Retinal pigment epithelial cell (primary cell): ENCODE measurements at regions not wholly inside any gene's neighbourhood (a gene's known extent, or its start where the extent isn't known, plus 50 kb on each side); places are given as distances from the start of the nearest gene placed in this dataset.

Source experiments
- DNase-seq: peaks from one replicate; pipeline ENCODE4 v3.0.0-alpha.2; 2010; ENCODE audit warnings: low read depth
- H3K4me3 ChIP-seq: 2 replicates; pipeline ENCODE4 v1.5.1; 2011; ENCODE audit warnings: mild to moderate bottlenecking, low read length, control low read depth, moderate library complexity
- CTCF ChIP-seq: conservative IDR thresholded peaks from 2 replicates; pipeline ENCODE4 v1.5.1; 2011; ENCODE audit warnings: low read depth, low read length, control low read depth, inconsistent platforms

- no peak overlapping the region for H3K4me3 ChIP-seq
- TF ChIP-seq CTCF = no peak
- DNase-seq = no peak
Measured at GRCh38 chr9:91138760-91139159, 223.0 kb downstream of the AUH start.

- DNase-seq = no peak
- no peak overlapping the region for H3K4me3 ChIP-seq
- TF ChIP-seq CTCF = no peak
Measured at GRCh38 chr9:91141407-91141965, 220.2 kb downstream of the AUH start.

GRCh38 chr9:91143162-91143561, 218.6 kb downstream of the AUH start:
- no peak for DNase-seq
- no peak for TF ChIP-seq CTCF
- H3K4me3 ChIP-seq = no peak overlapping the region

GRCh38 chr9:91143642-91144041, 218.1 kb downstream of the AUH start:
- DNase-seq = no peak
- TF ChIP-seq CTCF = no peak
- no peak overlapping the region for H3K4me3 ChIP-seq

GRCh38 chr9:91144769-91145168, 216.9 kb downstream of the AUH start:
- no peak for DNase-seq
- no peak overlapping the region for H3K4me3 ChIP-seq
- no peak for TF ChIP-seq CTCF

GRCh38 chr9:91145496-91145895, 216.2 kb downstream of the AUH start:
- TF ChIP-seq CTCF = no peak
- no peak overlapping the region for H3K4me3 ChIP-seq
- DNase-seq = no peak

GRCh38 chr9:91146391-91147019, 215.2 kb downstream of the AUH start:
- no peak for TF ChIP-seq CTCF
- no peak for DNase-seq
- H3K4me3 ChIP-seq = no peak overlapping the region
